Loucy (cell line): ENCODE measurements at regions not wholly inside any gene's neighbourhood (a gene's known extent, or its start where the extent isn't known, plus 50 kb on each side); places are given as distances from the start of the nearest gene placed in this dataset.

ENCODE experiments used
- CTCF ChIP-seq: fragments of 200-600 bp; sonication (generic); conservative IDR thresholded peaks from 2 replicates; pipeline ENCODE4 v1.5.1; 2014; ENCODE audit warnings: mild to moderate bottlenecking, antibody characterized with exemption, low read length
- EZH2phosphoT487 ChIP-seq: fragments of 200-600 bp; IDR thresholded peaks from 2 replicates; pipeline ENCODE4 v1.6.1; 2018; ENCODE audit warnings: antibody characterized with exemption, mild to moderate bottlenecking, moderate library complexity, borderline replicate concordance

DNA sequence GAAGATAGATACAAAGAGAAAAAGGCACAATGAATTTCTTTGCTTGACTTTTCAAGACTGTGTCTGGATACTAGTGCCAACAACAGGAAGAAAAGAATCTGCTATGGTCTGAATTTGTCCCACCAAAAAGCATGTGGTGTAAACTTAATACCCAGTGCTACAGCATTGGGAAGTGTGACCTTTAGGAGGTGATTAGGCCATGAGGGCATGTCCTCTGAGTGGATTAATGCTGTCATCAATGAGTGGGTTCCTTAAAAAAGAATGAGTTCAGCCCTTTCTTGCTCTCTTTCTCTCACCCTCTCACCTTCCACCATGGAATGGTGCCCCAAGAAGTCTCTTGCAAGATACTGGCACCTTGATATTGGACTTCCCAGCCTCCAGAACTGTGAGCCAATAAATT lies 155.7 kb upstream of the GPRIN3 start:
- TF ChIP-seq EZH2phosphoT487 = no peak
- TF ChIP-seq CTCF = no peak
